Activated T-cell treated with anti-CD3 and anti-CD28 coated beads, Interleukin-2, amount 50 U/mL, for 72 hours (primary cell): ENCODE measurements at regions not wholly inside any gene's neighbourhood (a gene's known extent, or its start where the extent isn't known, plus 50 kb on each side); places are given as distances from the start of the nearest gene placed in this dataset.

Source experiments
- ATAC-seq, 2 donors: fragments of 150-1000 bp; cut with Tn5 transposase; replicated peaks in 1 of 2; 2 replicates each; pipeline ENCODE4 v1.10.0; 2021; ENCODE audit warnings: moderate library complexity in 2 of 2, mild to moderate bottlenecking in 1 of 2
- DNase-seq, 2 donors: peaks; one replicate each; pipeline ENCODE4 v3.0.0; 2021 to 2022; ENCODE audit warnings: mixed read lengths in 1 of 2
- H3K27ac Mint-ChIP-seq: one replicate; pipeline ENCODE4 v1.8.0; 2022; ENCODE audit warnings: mild to moderate bottlenecking, moderate library complexity, mixed read lengths
- H3K27me3 Mint-ChIP-seq: one replicate; pipeline ENCODE4 v1.8.0; 2022; ENCODE audit warnings: low read depth, mixed read lengths
- H3K36me3 Mint-ChIP-seq, 2 donors: one replicate each; pipeline ENCODE4 v1.8.0; 2022; ENCODE audit warnings: mixed read lengths in 2 of 2, mild to moderate bottlenecking in 1 of 2; ENCODE audit not compliant: insufficient read depth in 2 of 2
- H3K4me1 Mint-ChIP-seq: one replicate; pipeline ENCODE4 v1.8.0; 2022; ENCODE audit warnings: low read depth, mixed read lengths
- H3K4me3 Mint-ChIP-seq, 2 donors: one replicate each; pipeline ENCODE4 v1.8.0; 2022; ENCODE audit warnings: mild to moderate bottlenecking in 2 of 2, mixed read lengths in 2 of 2, moderate library complexity in 2 of 2
- H3K9me3 Mint-ChIP-seq, 2 donors: one replicate each; pipeline ENCODE4 v1.8.0; 2022; ENCODE audit warnings: mixed read lengths in 2 of 2

DNA sequence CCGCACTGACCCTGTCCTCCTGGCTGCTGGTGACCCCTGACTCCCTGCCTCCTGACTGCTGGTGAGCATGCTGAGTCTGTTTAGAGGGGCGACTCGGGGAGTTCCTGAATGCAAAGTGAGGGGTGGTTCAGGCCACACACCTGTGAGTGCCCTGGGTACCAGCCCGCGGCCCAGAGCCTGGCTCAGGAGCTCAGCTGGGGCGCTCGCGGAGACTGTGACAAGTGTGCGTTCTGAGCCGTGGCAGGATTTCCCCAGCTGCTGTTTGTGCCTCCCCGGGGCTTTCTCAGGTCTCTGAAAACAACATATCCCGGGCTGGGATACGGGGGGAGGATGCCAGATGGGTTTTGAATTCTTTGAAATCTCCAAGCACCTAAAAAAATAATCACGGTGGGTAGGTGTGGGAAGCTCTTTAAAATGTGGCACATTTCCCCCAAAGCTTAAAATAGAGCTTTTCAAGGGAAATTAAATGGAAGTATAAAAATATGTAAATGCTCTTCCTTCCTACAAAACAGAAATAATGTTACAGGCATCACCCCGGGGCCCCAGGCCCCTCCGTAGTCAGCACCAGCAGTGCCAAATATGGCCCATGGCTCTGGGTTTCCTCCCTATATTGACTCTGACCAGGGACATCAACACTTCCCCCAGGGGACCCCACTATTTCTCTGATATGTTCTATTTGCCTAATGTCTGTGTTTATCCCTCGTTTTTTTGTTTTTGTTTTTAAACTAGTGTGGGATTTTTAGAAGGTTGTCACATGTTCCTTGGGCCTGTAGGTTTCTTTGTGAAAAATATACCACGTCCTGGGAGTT lies 49.9 kb upstream of the TAGAP start:
- Mint-ChIP-seq H3K36me3 (no peaks in the 10 kb centered on the region), H3K4me3 (peak overlapping the region; percentile 80 to 88)
- ATAC-seq: peak; percentile 59 to 65

More for the DNA sequence above, 49.9 kb upstream of the TAGAP start:
- Mint-ChIP-seq H3K9me3 (peaks cover 0 to 1% of the 10 kb centered on the region in 2 donors), H3K27ac (peak overlapping the region; percentile 89), H3K27me3 (no peaks in the 10 kb centered on the region), H3K4me1 (peaks cover 99% of the 10 kb centered on the region)
- peak; percentile 72 to 76 for DNase-seq
